K562 (cell line): ENCODE measurements at regions not wholly inside any gene's neighbourhood (a gene's known extent, or its start where the extent isn't known, plus 50 kb on each side); places are given as distances from the start of the nearest gene placed in this dataset.

Experiments
- CTCF ChIP-seq, 3 experiments: IDR thresholded peaks in 2 of 3; conservative IDR thresholded peaks in 1 of 3; 2 replicates each; pipeline ENCODE4 v1.5.1; 2011 to 2012; ENCODE audit warnings: low read length in 3 of 3, mild to moderate bottlenecking in 3 of 3, control low read depth in 2 of 3, improper control_type of control experiment in 1 of 3, inconsistent platforms in 1 of 3, low read depth in 1 of 3, mixed read lengths in 1 of 3, moderate library complexity in 1 of 3; ENCODE audit not compliant: insufficient read depth in 2 of 3
- HCFC1 ChIP-seq: IDR thresholded peaks from 2 replicates; pipeline ENCODE4 v1.6.1; 2012; ENCODE audit warnings: low read depth, low read length, improper control_type of control experiment
- HDAC1 ChIP-seq, 2 experiments: fragments of 450-650 bp; IDR thresholded peaks; 2 replicates each; pipeline ENCODE4 v1.6.1; 2016 to 2017; ENCODE audit warnings: inconsistent platforms in 1 of 2, mild to moderate bottlenecking in 1 of 2, moderate library complexity in 1 of 2
- KDM4B ChIP-seq, 2 experiments: fragments of 450-650 bp in 1 of 2; sonication (generic) in 1 of 2; IDR thresholded peaks; 2 replicates each; pipeline ENCODE4 v1.6.1; 2016 to 2017; ENCODE audit warnings: borderline replicate concordance in 2 of 2, antibody characterized with exemption in 1 of 2, low read depth in 1 of 2, mild to moderate bottlenecking in 1 of 2
- SMARCA4 ChIP-seq: fragments of 450-650 bp; IDR thresholded peaks from 2 replicates; pipeline ENCODE4 v1.6.1; 2016
- ZBTB1 ChIP-seq: sonication (generic); formaldehyde crosslinking; IDR thresholded peaks from 2 replicates; pipeline ENCODE4 v1.8.1; 2023; ENCODE audit warnings: missing genetic modification reagents, low read depth, mild to moderate bottlenecking, borderline replicate concordance
- ZBTB5 ChIP-seq: fragments of 450-650 bp; IDR thresholded peaks from 2 replicates; pipeline ENCODE4 v1.6.1; 2017; ENCODE audit warnings: antibody characterized with exemption
- ZNF146 ChIP-seq: IDR thresholded peaks from one replicate; pipeline ENCODE4 v1.6.1; 2018; ENCODE audit warnings: missing compliant biosample characterization; ENCODE audit not compliant: unreplicated experiment
- ZNF212 ChIP-seq: fragments of 450-650 bp; formaldehyde crosslinking; IDR thresholded peaks from 2 replicates; pipeline ENCODE4 v1.4.0; 2020; ENCODE audit warnings: mild to moderate bottlenecking
- TF ChIP-seq, protein P1 (sequence below): fragments of 250-450 bp; sonication (Bioruptor Pico); IDR thresholded peaks from 2 replicates; pipeline ENCODE4 v1.5.0; 2021; ENCODE audit warnings: mild to moderate bottlenecking, moderate library complexity
- TF ChIP-seq, protein P2 (sequence below): fragments of 450-650 bp; IDR thresholded peaks from 2 replicates; pipeline ENCODE4 v1.6.1; 2017; ENCODE audit warnings: mild to moderate bottlenecking, moderate library complexity
- TF ChIP-seq, protein P3 (sequence below): sonication (generic); formaldehyde crosslinking; IDR thresholded peaks from 2 replicates; pipeline ENCODE4 v1.8.0; 2022; ENCODE audit warnings: missing genetic modification reagents, mild to moderate bottlenecking, borderline replicate concordance

DNA sequence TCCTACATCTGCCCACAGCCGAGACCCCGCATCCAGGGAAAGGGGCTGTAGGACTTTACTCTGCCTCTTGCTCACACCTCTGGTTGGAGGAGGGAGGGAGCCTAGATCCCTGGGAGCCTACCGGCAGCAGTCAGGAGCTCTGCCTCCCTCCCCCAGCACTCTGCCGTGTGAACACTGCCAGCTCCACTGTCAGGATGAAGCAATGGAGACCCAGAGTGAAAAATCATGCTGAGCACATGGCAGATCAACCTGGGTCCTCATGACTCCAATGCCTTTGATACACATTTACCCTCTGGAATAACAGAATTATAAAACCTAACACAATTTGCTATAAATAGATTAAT is 477.7 kb downstream of the TNS3 start:
- no peak for TF ChIP-seq HCFC1
- TF ChIP-seq HDAC1 (IDR thresholded peaks at IDR 0.05), result no peak
- TF ChIP-seq, protein P1, sequence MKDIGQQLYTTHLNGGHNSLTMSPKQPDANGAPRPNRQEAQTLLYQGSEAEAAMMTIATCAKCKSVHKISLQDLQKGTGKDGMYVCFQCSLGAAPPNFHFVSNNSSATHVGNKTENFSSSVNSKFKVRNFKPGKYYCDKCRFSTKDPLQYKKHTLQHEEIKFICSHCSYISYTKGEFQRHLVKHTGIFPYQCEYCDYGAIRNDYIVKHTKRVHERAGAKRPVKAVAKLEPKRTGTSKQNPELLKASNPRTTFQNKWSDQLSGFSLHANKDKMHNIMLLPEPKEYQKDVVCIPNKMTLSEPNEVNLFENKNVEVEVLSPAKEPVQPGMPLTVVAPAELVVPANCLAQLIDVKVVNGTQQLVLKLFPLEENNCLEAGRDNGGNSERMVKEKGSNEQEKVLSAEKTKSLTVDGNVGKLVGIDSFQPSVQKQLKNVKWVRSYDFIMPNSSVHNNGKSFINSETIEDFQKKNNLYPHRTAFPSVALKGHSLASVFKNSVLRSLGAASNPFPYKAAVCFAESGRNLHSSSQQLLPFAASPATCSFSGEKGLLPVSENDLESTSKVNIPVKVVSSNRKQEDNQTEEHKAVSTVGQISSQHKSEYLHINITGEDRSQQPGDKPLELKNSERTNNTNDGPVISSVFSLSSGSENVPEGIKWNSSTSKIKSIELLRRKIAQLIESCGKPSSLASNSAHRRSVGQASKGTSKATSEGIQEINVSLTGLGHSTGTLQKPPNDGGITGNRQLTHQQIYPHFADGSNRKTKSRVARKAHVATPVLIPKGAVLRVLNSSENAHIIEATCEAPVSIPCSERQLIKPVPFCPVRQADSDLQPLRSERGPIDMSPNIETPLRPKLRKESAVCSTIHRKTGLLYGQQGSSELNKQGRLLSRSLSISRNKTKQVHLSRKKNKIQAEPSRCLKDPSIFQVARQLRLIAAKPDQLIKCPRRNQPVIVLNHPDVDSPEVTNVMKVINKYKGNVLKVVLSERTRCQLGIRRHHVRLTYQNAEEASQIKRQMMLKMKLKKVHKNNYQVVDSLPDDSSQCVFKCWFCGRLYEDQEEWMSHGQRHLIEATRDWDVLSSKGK (CRISPR knock-in tag), result no peak
- TF ChIP-seq ZBTB5, result no peak
- TF ChIP-seq SMARCA4, result no peak
- no peak for TF ChIP-seq ZBTB1
- TF ChIP-seq ZNF146, result no peak
- TF ChIP-seq, protein P2, sequence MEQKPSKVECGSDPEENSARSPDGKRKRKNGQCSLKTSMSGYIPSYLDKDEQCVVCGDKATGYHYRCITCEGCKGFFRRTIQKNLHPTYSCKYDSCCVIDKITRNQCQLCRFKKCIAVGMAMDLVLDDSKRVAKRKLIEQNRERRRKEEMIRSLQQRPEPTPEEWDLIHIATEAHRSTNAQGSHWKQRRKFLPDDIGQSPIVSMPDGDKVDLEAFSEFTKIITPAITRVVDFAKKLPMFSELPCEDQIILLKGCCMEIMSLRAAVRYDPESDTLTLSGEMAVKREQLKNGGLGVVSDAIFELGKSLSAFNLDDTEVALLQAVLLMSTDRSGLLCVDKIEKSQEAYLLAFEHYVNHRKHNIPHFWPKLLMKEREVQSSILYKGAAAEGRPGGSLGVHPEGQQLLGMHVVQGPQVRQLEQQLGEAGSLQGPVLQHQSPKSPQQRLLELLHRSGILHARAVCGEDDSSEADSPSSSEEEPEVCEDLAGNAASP, result no peak
- TF ChIP-seq ZNF212, result no peak
- no peak for TF ChIP-seq CTCF (IDR thresholded peaks at IDR 0.05 in 2 of 3, conservative IDR thresholded peaks at IDR 0.05 in 1 of 3; ENCODE audit: insufficient read depth in 2 of 3, low read depth in 1 of 3, low read length in 3 of 3)
- TF ChIP-seq, protein P3, sequence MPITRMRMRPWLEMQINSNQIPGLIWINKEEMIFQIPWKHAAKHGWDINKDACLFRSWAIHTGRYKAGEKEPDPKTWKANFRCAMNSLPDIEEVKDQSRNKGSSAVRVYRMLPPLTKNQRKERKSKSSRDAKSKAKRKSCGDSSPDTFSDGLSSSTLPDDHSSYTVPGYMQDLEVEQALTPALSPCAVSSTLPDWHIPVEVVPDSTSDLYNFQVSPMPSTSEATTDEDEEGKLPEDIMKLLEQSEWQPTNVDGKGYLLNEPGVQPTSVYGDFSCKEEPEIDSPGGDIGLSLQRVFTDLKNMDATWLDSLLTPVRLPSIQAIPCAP, result no peak
- no peak for TF ChIP-seq KDM4B (IDR thresholded peaks at IDR 0.05; ENCODE audit: borderline replicate concordance in 2 of 2, low read depth in 1 of 2)
